Activated naive CD8-positive, alpha-beta T cell treated with anti-CD3 and anti-CD28 coated beads, Interleukin-2, amount 50 U/mL, for 16 hours (primary cell): ENCODE measurements at regions not wholly inside any gene's neighbourhood (a gene's known extent, or its start where the extent isn't known, plus 50 kb on each side); places are given as distances from the start of the nearest gene placed in this dataset.

ENCODE experiments used
- DNase-seq: peaks from one replicate; pipeline ENCODE4 v3.0.0-alpha.2; 2020; ENCODE audit warnings: low read depth, low spot score

GRCh38 chr21:23789864-23790263, 1817.4 kb downstream of the MRPL39 start:
- no peak for DNase-seq

GRCh38 chr21:23780326-23780725, 1827.0 kb downstream of the MRPL39 start:
- DNase-seq: no peak

GRCh38 chr21:23743821-23744220, 1863.5 kb downstream of the MRPL39 start:
- DNase-seq: no peak

DNA sequence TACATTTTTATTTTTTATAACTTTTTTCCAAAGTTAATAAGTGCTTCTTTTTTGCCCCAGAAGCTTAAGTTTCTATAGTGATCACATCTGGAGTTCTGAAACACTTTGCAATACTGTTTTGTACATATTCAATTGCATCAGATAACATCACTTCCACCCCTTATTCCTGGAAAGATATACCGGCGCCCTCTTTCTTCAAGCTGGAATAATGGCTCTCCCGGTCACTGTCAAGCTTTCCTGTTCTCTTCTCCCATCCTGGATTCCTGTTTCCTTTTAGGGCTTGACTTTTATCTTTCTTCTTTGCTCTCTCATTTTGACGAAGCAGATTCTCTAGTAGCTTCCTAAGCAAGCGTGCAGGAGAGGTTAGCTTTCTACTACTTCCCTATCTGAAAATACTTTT, 1866.8 kb downstream of the MRPL39 start:
- DNase-seq: no peak

DNA sequence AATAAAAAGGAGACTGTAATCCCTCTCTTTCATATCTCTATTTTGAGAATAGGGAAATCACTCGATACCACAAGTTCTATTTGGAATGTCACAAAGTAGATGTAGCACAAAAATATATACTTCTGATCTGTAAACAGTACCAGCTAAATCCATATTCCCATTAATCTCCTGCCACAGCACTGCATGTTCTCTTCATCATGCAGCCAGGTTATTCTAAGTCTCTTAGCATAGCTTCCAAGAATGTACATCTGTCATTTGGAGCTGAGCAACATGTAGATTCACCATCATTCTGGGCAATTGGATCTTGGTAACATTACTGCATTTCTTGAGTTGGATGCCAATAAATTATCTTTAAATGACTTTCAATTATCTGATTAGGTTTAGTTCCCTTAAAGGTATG, 1874.5 kb downstream of the MRPL39 start:
- no peak for DNase-seq

DNA sequence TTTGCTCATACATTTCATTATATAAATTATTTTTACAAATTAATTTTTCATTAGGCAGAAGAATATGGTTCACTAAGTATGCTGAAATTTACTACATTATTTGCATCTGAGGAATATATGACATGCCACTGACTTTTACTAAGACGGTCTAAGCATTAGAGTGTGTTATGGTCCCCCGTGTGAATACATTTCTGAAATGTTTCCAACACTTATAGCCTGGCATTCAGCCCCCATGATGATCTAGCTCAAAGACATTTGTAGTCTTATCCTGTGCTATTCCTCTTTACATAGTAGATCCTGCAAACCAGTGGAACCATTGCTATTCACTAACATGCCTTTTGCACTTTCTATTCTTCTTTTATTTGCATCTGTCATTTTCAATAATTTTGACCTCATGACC, 1878.0 kb downstream of the MRPL39 start:
- DNase-seq: no peak

- DNase-seq: no peak
Observed at GRCh38 chr21:23725576-23725975, 1881.7 kb downstream of the MRPL39 start.

- no peak for DNase-seq
Observed at GRCh38 chr21:23718446-23719285, 1888.6 kb downstream of the MRPL39 start.

- no peak for DNase-seq
Observed at GRCh38 chr21:23712166-23712565, 1895.1 kb downstream of the MRPL39 start.

- no peak for DNase-seq
Observed at GRCh38 chr21:23706431-23706830, 1900.8 kb downstream of the MRPL39 start.

DNA sequence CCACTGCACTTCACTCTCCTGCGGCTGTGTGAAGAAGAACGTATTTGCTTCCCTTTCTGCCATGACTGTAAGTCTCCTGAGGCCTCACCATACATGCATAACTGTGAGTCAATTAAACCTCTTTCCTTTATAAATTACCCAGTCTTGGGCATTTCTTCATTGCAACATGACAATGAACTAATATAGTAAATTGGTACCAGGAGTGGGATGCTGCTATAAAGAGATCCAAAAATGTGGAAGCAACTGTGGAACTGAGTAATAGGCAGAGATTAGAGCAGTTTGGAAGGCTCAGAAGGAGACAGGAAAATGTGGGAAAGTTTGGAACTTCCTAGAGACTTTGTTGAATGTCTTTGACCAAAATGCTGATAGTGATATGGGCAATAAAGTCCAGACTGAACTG, 1907.9 kb downstream of the MRPL39 start:
- DNase-seq: no peak

- DNase-seq: no peak
Observed at GRCh38 chr21:23698619-23699018, 1908.7 kb downstream of the MRPL39 start.

DNA sequence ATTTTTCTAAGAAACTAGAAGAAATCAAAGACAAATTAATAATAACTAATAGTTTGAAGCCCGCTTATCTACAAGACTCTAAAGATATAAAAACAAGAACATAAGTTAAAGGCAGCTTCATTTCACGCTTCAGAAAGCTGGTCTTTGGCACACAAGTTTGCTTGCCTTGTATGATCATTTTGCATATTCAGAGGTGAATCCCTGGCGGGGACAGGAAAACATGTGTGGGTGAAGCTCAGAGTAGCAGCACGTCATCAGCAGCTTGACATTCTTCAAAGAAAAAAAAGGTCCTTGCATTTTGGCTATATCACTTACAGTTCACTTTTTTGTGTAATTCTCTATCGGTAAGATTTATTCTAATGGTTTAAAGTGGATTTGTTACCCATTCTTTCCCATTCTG, 1911.8 kb downstream of the MRPL39 start:
- no peak for DNase-seq

- no peak for DNase-seq
Observed at GRCh38 chr21:23694390-23694789, 1912.9 kb downstream of the MRPL39 start.

GRCh38 chr21:23690316-23690715, 1917.0 kb downstream of the MRPL39 start:
- no peak for DNase-seq

DNA sequence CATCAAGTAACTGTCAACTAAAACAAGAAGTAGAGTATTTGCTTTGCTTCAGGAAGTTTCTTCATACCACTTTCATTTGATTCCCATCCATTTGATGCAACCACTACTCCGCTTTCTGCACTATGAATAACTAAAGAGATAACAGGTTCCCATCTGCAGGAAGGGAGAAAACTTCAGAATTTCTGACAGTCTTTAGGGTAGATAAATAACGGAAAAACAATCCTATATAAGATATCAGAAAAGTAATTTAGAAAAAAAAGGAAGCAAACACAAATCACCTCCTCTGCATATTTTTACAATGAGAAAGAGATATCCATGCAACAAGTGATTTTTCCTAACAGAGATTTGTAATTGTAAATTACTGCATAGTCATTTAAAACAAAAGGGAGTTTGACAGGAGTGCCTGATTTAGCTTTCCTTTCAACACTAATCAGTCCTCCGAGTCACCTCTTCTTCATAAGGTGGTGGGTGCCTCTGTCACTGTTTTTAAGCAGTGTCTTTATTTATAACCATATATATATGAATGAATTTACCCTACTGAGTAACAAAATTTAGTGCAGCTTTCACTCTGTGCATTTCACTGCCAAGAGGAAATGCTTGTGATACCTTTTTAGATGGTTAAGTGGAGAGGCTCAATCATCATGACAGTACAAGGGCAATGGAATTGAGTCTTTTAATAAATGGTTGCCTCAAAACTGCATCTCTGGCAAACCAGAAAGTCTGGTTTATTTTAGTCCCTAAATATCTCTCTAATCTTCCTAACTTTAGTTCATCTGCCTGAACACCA, 1920.4 kb downstream of the MRPL39 start:
- DNase-seq: no peak

DNA sequence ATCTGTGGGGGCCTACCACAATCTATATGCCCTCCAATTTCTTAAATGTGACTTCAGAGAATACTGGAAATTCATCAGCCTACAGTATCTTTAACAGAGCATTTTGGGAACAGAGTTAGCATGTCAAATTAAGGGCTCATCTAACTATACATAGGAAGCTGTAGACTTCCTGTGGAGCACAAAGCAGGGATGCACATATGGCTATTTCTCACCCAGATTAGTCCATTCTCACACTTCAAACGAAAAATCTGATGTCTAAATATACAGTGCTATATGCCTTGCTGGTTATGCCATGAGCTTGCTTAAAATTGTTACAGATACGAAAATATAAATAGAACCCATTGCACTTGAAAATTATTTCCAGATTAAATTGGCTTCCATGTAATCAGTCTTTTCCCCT, 1922.8 kb downstream of the MRPL39 start:
- no peak for DNase-seq

GRCh38 chr21:23664193-23664694, 1943.0 kb downstream of the MRPL39 start:
- no peak for DNase-seq

DNA sequence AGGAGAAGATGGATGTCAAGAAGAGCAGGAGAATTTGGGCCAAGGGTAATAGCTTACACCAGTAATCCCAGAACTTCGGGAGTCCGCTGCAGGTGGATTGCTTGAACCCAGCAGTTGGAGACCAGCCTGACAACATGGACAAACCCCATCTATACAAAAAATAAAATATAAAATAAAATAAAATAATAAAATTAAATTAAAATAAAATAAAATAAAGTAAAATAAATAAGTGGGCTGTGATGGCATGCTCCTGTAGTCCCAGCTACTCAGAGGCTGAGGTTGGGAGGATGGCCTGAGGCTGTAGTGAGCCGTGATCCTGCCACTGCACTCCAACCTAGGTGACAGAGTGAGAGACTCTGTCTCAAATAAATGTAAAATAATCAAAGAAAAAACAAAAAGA, 1946.7 kb downstream of the MRPL39 start:
- DNase-seq: no peak

DNA sequence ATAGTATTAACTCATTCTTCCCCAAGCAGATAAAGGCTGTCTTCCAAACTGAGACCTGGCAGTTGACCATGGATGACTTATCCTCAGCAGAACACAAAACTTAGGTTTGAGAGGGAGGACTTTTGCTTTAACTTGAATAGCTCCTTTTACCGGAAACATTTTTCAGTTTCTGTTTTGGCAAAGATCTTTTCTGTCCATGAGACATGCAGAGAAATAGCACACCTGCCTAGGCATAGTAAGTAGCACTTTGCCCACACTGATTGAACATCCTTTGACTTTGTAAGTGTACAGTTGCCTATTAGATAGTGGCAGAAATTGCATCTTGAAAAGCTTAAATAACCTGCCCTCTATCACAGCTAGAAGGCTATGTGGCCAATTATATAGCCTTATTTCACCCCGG, 1962.5 kb downstream of the MRPL39 start:
- DNase-seq: no peak

DNA sequence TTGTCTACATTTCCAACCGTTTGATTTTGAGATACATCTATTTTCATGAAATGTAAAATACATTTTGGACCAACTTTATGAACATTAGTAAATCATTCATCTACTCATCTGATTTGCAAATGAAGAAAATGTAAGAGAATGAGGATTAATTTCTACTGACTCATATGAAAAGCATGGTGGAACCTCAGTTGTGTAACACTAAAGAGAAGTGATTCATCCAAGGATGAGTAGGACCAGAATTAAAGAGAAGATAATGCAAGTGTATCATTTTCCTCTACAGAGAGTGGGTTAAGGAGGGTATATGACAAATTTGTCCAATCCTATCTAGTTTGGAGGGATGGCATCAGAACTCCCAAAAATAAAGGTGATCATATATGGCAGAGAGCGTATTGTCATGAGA, 1967.6 kb downstream of the MRPL39 start:
- DNase-seq: no peak

DNA sequence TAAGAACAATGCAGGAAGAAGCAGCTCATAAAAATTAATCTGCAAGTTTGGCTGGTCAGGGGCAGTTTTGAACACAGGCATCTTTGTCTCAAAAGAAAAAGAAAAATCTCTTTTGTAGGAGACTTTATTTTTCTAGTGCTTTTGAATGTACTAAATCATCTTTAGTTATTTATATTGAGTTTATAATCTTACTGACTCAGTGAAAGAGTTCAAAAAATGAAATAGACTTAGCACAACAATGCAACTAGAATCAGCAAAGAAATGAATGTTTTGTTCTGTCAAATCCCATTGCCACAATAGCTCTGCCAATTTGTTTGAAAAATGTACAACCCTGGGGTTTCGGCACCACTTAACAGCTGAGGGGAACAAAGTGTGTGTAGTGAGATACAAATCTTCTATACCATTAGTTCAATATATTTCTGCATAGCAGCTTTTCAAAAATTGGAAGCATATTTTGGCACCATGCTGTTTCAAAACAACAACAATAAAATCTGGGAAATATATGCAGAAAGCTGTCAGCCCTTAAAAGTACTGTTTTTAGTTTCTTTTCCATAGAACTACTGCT, 1969.1 kb downstream of the MRPL39 start:
- DNase-seq: no peak
